Stimulated activated CD4-positive, alpha-beta T cell treated with anti-CD3 and anti-CD28 coated beads, Interleukin-4, amount 100 ng/mL, for 48 hours (primary cell): ENCODE measurements at regions not wholly inside any gene's neighbourhood (a gene's known extent, or its start where the extent isn't known, plus 50 kb on each side); places are given as distances from the start of the nearest gene placed in this dataset.

Experiments
- DNase-seq, 2 donors: peaks; one replicate each; pipeline ENCODE4 v3.0.0-alpha.2; 2020; ENCODE audit warnings: low read depth in 2 of 2

GRCh38 chr12:127509066-127509778 lies 757.7 kb upstream of the TMEM132C start:
- no peak for DNase-seq

- DNase-seq, result no peak
Observed at GRCh38 chr12:127515941-127516340, 751.0 kb upstream of the TMEM132C start.

GRCh38 chr12:127516467-127516866 lies 750.5 kb upstream of the TMEM132C start:
- DNase-seq, result no peak

DNA sequence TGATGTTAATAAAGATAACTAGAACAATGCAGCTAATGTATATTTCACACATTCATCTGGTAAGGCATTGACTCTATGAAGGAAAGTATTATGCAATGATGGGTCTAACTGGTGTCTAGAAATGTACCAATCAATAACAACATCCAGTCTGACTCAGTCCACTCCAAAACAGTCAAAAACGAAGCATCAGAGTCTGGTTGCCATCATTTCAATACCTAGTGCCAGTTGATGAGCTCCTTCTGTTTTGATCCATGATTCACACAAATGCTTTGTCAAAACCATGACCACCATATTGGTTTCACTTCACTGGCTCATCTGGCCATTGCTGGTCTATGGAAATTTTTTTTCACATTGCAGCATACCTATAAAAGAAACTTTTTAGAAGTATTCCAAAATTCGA lies 747.2 kb upstream of the TMEM132C start:
- no peak for DNase-seq

DNA sequence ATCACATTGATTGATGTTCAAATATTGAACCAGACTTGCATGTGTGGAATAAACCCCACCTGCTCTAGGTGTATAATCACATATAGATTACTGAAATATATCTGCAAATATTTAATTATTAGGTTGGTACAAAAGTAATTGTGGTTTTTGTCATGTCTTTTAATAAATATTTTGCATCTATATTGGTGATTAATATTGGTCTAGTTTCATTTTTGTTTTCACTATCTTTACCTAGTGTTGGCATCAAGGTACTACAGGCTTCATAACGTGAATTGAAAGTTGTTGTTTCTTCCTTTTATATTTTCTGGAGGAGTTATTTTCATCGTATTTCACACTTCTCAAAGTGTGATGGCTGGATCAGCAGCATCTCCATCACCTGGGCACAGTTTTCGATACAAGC lies 740.0 kb upstream of the TMEM132C start:
- DNase-seq, result no peak

DNA sequence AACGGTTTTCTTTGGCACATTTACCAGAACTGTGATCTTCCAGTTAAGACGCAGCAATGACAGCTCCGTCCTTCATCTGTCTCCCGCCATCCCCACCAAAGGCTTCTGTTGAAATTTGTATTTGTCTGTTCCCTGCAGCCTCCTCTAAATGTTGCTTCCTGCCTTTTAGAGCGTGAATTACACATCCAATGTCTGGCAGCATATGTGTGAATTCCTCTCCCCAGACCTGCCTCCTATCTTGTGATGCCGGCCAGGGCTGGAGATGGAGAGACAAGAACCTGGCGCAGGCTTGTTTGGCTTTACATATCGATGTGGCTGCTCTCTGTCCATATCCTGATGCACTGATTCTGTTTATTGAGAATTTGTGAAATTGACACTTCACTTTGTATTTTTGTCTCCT lies 738.4 kb upstream of the TMEM132C start:
- no peak for DNase-seq

- DNase-seq, result no peak
Observed at GRCh38 chr12:127531542-127531941, 735.4 kb upstream of the TMEM132C start.

DNA sequence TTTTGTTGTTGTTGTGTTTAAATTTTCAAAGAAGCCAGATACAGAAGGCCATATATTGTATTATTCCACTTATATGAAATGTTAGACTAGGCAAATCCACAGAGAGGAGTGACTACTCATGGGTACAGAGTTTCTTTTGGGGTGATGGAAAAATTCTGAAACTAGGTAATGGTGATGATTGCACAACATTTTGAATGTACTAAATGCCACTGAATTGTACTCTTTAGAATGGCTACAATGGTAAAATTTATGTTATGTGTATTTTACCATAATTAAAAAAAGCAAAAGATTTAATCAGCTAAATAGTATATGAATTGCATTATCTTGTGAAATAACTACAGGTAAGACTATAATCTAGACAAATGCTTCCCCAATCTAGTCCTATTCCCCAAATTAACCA lies 733.6 kb upstream of the TMEM132C start:
- no peak for DNase-seq

DNA sequence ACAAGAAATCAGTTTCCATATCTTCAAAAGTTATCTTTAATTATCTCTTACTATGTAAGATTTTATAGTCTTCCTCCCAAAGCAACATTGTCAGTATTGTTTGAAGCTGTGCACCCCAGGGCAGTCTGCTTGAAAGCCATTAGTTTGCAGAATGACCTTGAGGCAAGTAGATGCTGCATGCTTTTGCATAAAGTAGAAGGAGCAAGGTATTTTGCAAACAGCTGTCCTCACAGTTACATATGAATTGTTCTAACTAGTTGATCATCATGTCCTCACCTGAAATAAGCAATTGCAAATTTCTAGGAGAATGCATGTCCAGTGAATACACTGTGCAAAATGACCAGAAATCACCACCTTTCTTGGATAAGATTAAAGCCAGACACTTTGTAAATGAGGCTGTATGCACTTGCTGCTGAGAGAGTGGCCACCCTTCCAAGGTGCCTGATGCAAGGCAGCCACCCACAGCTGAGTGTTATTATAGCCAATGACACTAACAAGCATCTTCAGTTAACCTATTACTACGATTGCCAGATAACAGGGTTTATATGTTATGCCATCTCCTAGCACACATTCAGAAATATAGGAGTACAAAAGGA lies 730.0 kb upstream of the TMEM132C start:
- no peak for DNase-seq

DNA sequence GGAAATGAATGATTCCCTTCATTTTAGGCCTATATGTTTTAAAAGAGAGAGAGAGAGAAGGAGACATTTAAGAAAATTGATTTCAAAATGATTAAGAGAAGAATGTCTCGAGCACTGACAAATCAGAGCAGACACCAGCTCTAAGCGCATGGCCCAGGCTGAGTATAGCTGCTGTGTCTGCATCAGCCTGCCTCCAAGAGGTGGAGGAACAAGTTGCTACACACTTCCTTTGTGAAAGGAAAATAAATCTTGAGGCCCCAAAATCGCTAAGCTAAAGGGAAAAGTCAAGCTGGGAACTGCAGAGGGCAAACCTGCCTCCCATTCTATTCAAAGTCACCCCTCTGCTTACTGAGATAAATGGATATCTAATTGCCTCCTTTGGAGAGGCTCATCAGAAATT lies 728.7 kb upstream of the TMEM132C start:
- no peak for DNase-seq

- no peak for DNase-seq
Observed at GRCh38 chr12:127539226-127539858, 727.6 kb upstream of the TMEM132C start.

DNA sequence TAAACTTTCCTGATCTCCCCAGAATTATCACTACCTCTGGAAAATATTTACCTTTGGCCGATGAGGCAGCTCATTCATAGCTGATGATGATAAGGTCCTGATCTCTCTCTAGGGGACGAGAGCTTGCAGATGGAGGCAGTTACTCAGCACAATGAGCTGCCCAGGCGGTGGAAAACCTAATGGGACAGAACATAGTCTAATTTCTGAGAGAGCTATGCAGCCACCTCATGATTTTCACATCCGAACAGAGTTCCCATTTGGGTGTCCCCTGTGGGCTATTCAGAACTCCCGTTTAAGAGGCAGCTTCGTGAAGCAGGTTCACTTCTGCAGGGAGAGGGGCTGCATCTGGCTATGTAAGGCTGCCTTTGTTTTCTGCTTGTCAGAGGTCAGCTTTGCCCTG lies 724.6 kb upstream of the TMEM132C start:
- no peak for DNase-seq

DNA sequence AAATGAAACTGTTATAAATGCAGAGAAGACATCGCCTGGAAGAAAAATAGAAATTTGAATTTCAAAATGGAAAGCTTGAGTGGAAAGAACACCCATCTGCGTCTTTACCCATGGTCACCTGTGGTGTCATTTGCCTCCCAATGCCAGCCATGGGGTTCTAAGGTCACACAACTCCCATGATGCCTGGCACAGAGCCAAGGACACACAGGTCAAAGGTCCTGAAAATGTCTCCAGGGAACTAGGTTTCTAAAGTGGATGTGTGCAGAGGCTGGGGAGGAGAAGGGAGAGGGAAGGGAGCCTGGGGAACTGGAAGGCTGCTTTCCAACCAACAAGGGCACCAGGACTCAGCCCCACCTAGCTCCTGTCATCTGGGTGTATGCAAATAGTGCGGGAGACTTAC lies 724.0 kb upstream of the TMEM132C start:
- no peak for DNase-seq

GRCh38 chr12:127546721-127547505 lies 720.1 kb upstream of the TMEM132C start:
- DNase-seq, result no peak

GRCh38 chr12:127548123-127548553 lies 718.8 kb upstream of the TMEM132C start:
- no peak for DNase-seq

- no peak for DNase-seq
Observed at GRCh38 chr12:127550271-127550670, 716.7 kb upstream of the TMEM132C start.

- DNase-seq, result no peak
Observed at GRCh38 chr12:127552838-127553237, 714.1 kb upstream of the TMEM132C start.

DNA sequence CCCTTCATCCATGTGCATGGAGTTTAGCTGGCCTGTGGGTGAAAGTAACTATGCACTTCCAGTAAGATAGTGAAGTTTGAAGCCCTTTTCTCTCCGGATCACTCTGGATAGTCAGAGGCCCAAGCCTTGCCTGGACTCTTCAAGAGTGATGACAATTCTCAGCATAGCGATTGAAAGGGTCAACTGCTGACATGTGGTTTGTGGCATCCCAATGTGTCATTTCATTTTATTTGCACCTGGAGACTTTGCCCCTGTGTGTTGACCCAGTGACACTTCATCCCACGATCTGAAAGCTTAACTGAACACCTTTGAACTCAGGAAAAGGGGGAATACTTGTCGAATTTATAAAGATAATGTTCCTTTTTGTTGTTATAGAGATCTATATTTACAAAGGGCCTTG lies 711.9 kb upstream of the TMEM132C start:
- no peak for DNase-seq

DNA sequence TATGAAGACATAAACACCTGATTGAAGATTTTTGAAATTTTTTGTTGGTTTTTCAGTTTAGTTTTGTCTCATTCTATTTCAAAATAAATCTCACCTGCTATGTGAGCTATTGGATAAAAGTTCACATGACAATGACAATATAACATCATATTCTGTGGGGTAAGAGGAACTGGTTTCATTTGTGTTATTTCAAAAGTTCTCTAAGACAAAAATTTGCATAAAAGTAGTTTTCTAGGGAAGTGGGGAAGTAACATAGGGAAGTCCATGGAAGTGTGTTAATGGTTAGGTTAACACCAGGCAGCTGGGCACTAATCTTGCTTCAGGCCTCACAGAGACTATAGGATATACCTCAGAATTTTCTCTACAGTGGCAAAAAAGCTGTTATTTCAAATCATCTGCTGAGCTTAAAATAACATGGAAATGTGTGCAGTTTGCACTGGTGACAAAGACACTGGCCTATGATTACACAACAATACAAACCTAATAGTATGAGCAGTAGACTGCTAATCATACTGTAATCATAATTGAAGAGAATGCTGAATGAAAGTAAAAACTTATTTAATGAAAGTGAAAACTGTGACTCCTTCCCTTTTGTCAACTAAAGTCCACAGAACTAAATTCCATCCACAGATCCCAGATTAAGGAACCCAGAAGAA lies 710.6 kb upstream of the TMEM132C start:
- no peak for DNase-seq

DNA sequence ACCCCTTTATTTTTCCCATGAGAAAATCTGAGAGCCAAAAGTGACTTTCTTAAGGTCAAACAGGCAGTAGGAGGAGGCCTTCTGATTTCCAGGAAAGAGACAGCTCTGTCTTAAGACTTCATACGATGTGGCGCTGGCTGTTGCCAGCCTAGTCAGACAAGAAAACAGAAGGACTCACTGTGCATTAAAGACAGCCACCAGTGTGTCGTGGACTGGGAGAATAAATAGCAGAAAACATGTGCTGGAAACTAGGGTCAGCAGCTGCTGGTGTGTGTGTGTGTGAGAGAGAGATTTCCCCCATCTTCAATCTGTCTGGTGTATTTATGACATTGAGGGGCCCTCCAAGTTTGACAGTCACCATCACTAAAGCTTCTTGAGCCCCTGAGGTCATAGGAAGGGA lies 708.6 kb upstream of the TMEM132C start:
- no peak for DNase-seq

DNA sequence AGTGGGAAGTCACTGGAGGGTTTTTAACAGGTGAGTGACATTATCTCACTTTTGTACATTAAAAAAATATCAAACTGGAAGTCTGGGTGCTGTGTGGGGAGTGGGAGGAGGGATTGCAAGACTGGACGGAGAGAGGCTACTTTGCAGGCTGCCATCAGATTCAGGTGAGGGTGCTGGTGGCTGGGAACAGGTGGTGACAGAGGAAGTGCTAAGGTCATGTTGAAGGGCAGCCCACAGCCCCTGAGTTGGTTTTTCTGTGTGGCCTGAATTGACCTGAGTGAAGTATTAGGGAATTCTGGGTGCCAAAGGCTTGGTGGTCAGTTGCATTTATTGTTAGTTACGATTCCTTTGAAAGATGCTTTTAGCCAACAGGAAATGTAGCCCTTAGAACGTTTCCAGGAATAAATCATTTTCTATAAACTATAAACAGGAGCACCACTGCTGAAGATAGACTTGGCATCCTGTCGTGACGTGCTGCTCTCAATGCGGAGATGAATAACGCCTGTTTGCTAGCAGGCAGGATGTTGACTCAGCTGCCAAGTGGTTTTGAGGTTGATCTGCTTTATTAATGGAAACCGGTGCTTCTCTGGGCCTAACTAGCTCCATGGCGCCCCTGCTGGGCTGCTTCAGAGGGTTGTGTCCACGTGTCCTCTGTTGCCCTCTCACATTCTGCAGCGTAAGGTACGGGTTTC lies 707.5 kb upstream of the TMEM132C start:
- peak; percentile 60 to 72 for DNase-seq
